WTC11 (cell line): ENCODE measurements at regions not wholly inside any gene's neighbourhood (a gene's known extent, or its start where the extent isn't known, plus 50 kb on each side); places are given as distances from the start of the nearest gene placed in this dataset.
"Not testable (repeated sequence)": the region's sequence is repeated elsewhere in the genome, so short reads cannot be mapped to it uniquely, and the experiment has no call there.

Experiments
- ATAC-seq: fragments of 200-7000 bp; cut with Tn5 transposase; 2 replicates; pipeline ENCODE4 v1.10.0; 2021; ENCODE audit warnings: mild to moderate bottlenecking, moderate library complexity
- CTCF ChIA-PET: fragments of 300-600 bp; sonication (Branson Sonifier 250); formaldehyde crosslinking; loops from one replicate; lab custom pipeline; 2021; ENCODE audit warnings: antibody characterized with exemption; lab: Charles Lee
- POLR2A ChIA-PET: fragments of 350-600 bp; sonication (Branson Sonifier 250); formaldehyde crosslinking; loops from one replicate; lab custom pipeline; 2021; ENCODE audit warnings: antibody characterized with exemption; lab: Charles Lee
- DNase-seq: peaks from one replicate; pipeline ENCODE4 v3.0.0; 2021; ENCODE audit warnings: low spot score
- H3K27ac Mint-ChIP-seq: 2 replicates; pipeline ENCODE4 v1.8.0; 2021; ENCODE audit warnings: mixed read lengths
- H3K27me3 Mint-ChIP-seq: 2 replicates; pipeline ENCODE4 v1.8.0; 2021; ENCODE audit warnings: low read depth, mild to moderate bottlenecking, moderate library complexity, mixed read lengths
- H3K36me3 Mint-ChIP-seq: 2 replicates; pipeline ENCODE4 v1.8.0; 2021; ENCODE audit warnings: mixed read lengths
- H3K4me1 Mint-ChIP-seq: 2 replicates; pipeline ENCODE4 v1.8.0; 2022; ENCODE audit warnings: mixed read lengths
- H3K4me3 Mint-ChIP-seq: 2 replicates; pipeline ENCODE4 v1.8.0; 2021; ENCODE audit warnings: mild to moderate bottlenecking, moderate library complexity, mixed read lengths
- H3K9me3 Mint-ChIP-seq: 2 replicates; pipeline ENCODE4 v1.8.0; 2021; ENCODE audit warnings: mixed read lengths
- CREB1 ChIP-seq: sonication (generic); formaldehyde crosslinking; IDR thresholded peaks from 2 replicates; pipeline ENCODE4 v1.8.0; 2023; ENCODE audit warnings: mild to moderate bottlenecking, missing genetic modification reagents
- EMX1 ChIP-seq: fragments of 250-450 bp; sonication (Bioruptor Pico); IDR thresholded peaks from 2 replicates; pipeline ENCODE4 v1.8.0; 2021; ENCODE audit warnings: mild to moderate bottlenecking
- IRF1 ChIP-seq: sonication (generic); formaldehyde crosslinking; IDR thresholded peaks from 2 replicates; pipeline ENCODE4 v1.8.0; 2023; ENCODE audit warnings: missing genetic modification reagents
- NFATC4 ChIP-seq: fragments of 250-450 bp; sonication (Bioruptor Pico); IDR thresholded peaks from 2 replicates; pipeline ENCODE4 v1.9.0; 2021; ENCODE audit warnings: mild to moderate bottlenecking
- NR2C2 ChIP-seq: sonication (generic); formaldehyde crosslinking; IDR thresholded peaks from 2 replicates; pipeline ENCODE4 v1.8.0; 2022; ENCODE audit warnings: mild to moderate bottlenecking, missing genetic modification reagents
- PREB ChIP-seq: sonication (generic); formaldehyde crosslinking; IDR thresholded peaks from 2 replicates; pipeline ENCODE4 v1.8.1; 2022; ENCODE audit warnings: mild to moderate bottlenecking, missing genetic modification reagents, moderate library complexity, borderline replicate concordance
- SMAD3 ChIP-seq: sonication (generic); formaldehyde crosslinking; IDR thresholded peaks from 2 replicates; pipeline ENCODE4 v1.8.0; 2022; ENCODE audit warnings: missing genetic modification reagents, mild to moderate bottlenecking, borderline replicate concordance
- SOX15 ChIP-seq: fragments of 250-450 bp; sonication (Bioruptor Pico); IDR thresholded peaks from 2 replicates; pipeline ENCODE4 v1.9.0; 2021; ENCODE audit warnings: mild to moderate bottlenecking
- STAT6 ChIP-seq: sonication (generic); formaldehyde crosslinking; conservative IDR thresholded peaks from 2 replicates; pipeline ENCODE4 v1.8.1; 2023; ENCODE audit warnings: mild to moderate bottlenecking, low read depth, missing genetic modification reagents, moderate library complexity
- ZBTB21 ChIP-seq: sonication (generic); formaldehyde crosslinking; IDR thresholded peaks from 2 replicates; pipeline ENCODE4 v1.8.1; 2023; ENCODE audit warnings: mild to moderate bottlenecking, missing genetic modification reagents, borderline replicate concordance
- ZNF232 ChIP-seq: sonication (generic); formaldehyde crosslinking; IDR thresholded peaks from 2 replicates; pipeline ENCODE4 v1.8.0; 2022; ENCODE audit warnings: mild to moderate bottlenecking, missing genetic modification reagents
- ZNF263 ChIP-seq: sonication (generic); formaldehyde crosslinking; IDR thresholded peaks from 2 replicates; pipeline ENCODE4 v1.8.1; 2022; ENCODE audit warnings: low read depth, mild to moderate bottlenecking, moderate library complexity, missing genetic modification reagents
- ZNF281 ChIP-seq: sonication (generic); formaldehyde crosslinking; IDR thresholded peaks from 2 replicates; pipeline ENCODE4 v1.8.0; 2023; ENCODE audit warnings: mild to moderate bottlenecking, missing genetic modification reagents
- ZNF425 ChIP-seq: fragments of 250-450 bp; sonication (Bioruptor Pico); conservative IDR thresholded peaks from 2 replicates; pipeline ENCODE4 v1.9.0; 2021; ENCODE audit warnings: mild to moderate bottlenecking
- ZNF512 ChIP-seq: sonication (generic); formaldehyde crosslinking; IDR thresholded peaks from 2 replicates; pipeline ENCODE4 v1.8.1; 2022; ENCODE audit warnings: missing genetic modification reagents, borderline replicate concordance

GRCh38 chr10:130354976-130355795 lies 219.0 kb downstream of the GLRX3 start:
- ChIA-PET CTCF (no interaction called here), POLR2A (no interaction called here)
- Mint-ChIP-seq H3K9me3 (peaks cover 78% of the 10 kb centered on the region), H3K4me1 (no peaks in the 10 kb centered on the region), H3K27me3 (peaks cover 14% of the 10 kb centered on the region), H3K27ac (no peak overlapping the region), H3K4me3 (no peak overlapping the region), H3K36me3 (peaks cover 57% of the 10 kb centered on the region)
- TF ChIP-seq ZNF425 (CRISPR knock-in tag) (no peak), ZNF232 (CRISPR knock-in tag) (no peak), ZNF263 (no peak), PREB (CRISPR knock-in tag) (no peak), ZBTB21 (no peak), NR2C2 (CRISPR knock-in tag) (no peak)
- no peak for DNase-seq
- ATAC-seq = no peak

- DNase-seq, ATAC-seq, POLR2A ChIA-PET, CTCF ChIA-PET, H3K4me3 Mint-ChIP-seq, H3K27ac Mint-ChIP-seq, H3K4me1 Mint-ChIP-seq: not testable (repeated sequence)
- peaks cover 73% of the 10 kb centered on the region for H3K9me3 Mint-ChIP-seq
- H3K27me3 Mint-ChIP-seq = peaks cover 17% of the 10 kb centered on the region
- H3K36me3 Mint-ChIP-seq = peaks cover 63% of the 10 kb centered on the region
Measured at GRCh38 chr10:130356429-130356828, 220.2 kb downstream of the GLRX3 start.

GRCh38 chr10:130357226-130357625 lies 221.0 kb downstream of the GLRX3 start:
- no peak overlapping the region for H3K4me3 Mint-ChIP-seq
- peaks cover 68% of the 10 kb centered on the region for H3K36me3 Mint-ChIP-seq
- ATAC-seq (no peak), DNase-seq (no peak)
- H3K9me3 Mint-ChIP-seq = peaks cover 74% of the 10 kb centered on the region
- H3K4me1 Mint-ChIP-seq = no peaks in the 10 kb centered on the region
- TF ChIP-seq CREB1 (CRISPR knock-in tag) (no peak), SMAD3 (no peak), STAT6 (CRISPR knock-in tag) (no peak), NFATC4 (no peak), ZNF512 (CRISPR knock-in tag) (no peak), IRF1 (CRISPR knock-in tag) (no peak), ZNF281 (CRISPR knock-in tag) (no peak), EMX1 (CRISPR knock-in tag) (no peak), SOX15 (CRISPR knock-in tag) (no peak)
- H3K27me3 Mint-ChIP-seq = peaks cover 17% of the 10 kb centered on the region
- ChIA-PET POLR2A (interaction anchor here (0.7 kb wide), 1 partner anchor 1318 kb away, joined by 4 read pairs; no protein-coding TSS in a partner anchor), CTCF (no interaction called here)
- no peak overlapping the region for H3K27ac Mint-ChIP-seq
